Stimulated activated CD4-positive, alpha-beta T cell treated with anti-CD3 and anti-CD28 coated beads, Interleukin-4, amount 100 ng/mL, for 1 hour (primary cell): ENCODE measurements at regions not wholly inside any gene's neighbourhood (a gene's known extent, or its start where the extent isn't known, plus 50 kb on each side); places are given as distances from the start of the nearest gene placed in this dataset.

ENCODE experiments used
- DNase-seq: peaks from one replicate; pipeline ENCODE4 v3.0.0-alpha.2; 2020

- no peak for DNase-seq
Measured at GRCh38 chrY:8690901-8691685, 646.2 kb upstream of the TSPY4 start.

- no peak for DNase-seq
Measured at GRCh38 chrY:8698571-8698970, 638.7 kb upstream of the TSPY4 start.

- DNase-seq: no peak
Measured at GRCh38 chrY:8705636-8706300, 631.5 kb upstream of the TSPY4 start.

GRCh38 chrY:8712296-8712695 lies 625.0 kb upstream of the TSPY4 start:
- no peak for DNase-seq

GRCh38 chrY:8715226-8715625 lies 622.0 kb upstream of the TSPY4 start:
- no peak for DNase-seq

- DNase-seq: no peak
Measured at GRCh38 chrY:8726616-8727015, 610.6 kb upstream of the TSPY4 start.

GRCh38 chrY:8729971-8730370 lies 607.3 kb upstream of the TSPY4 start:
- DNase-seq: no peak

- DNase-seq: no peak
Measured at GRCh38 chrY:8741343-8742069, 595.8 kb upstream of the TSPY4 start.

GRCh38 chrY:8764184-8764583 lies 573.1 kb upstream of the TSPY4 start:
- DNase-seq: no peak

- no peak for DNase-seq
Measured at GRCh38 chrY:8781184-8781890, 555.9 kb upstream of the TSPY4 start.

GRCh38 chrY:8794561-8794960 lies 542.7 kb upstream of the TSPY4 start:
- no peak for DNase-seq

GRCh38 chrY:8804317-8804716 lies 532.9 kb upstream of the TSPY4 start:
- no peak for DNase-seq

GRCh38 chrY:8807648-8808408 lies 529.4 kb upstream of the TSPY4 start:
- DNase-seq: no peak

- no peak for DNase-seq
Measured at GRCh38 chrY:8808611-8809010, 528.7 kb upstream of the TSPY4 start.

- DNase-seq: no peak
Measured at GRCh38 chrY:8809076-8809475, 528.2 kb upstream of the TSPY4 start.

GRCh38 chrY:8814143-8814542 lies 523.1 kb upstream of the TSPY4 start:
- DNase-seq: no peak

- DNase-seq: no peak
Measured at GRCh38 chrY:8815616-8816015, 521.6 kb upstream of the TSPY4 start.

- no peak for DNase-seq
Measured at GRCh38 chrY:8820032-8820431, 517.2 kb upstream of the TSPY4 start.

- DNase-seq: no peak
Measured at GRCh38 chrY:8821106-8821505, 516.2 kb upstream of the TSPY4 start.

GRCh38 chrY:8852278-8852677 lies 485.0 kb upstream of the TSPY4 start:
- DNase-seq: no peak

GRCh38 chrY:8888371-8888770 lies 448.9 kb upstream of the TSPY4 start:
- no peak for DNase-seq

GRCh38 chrY:8897876-8898275 lies 439.4 kb upstream of the TSPY4 start:
- DNase-seq: no peak

GRCh38 chrY:8905141-8905540 lies 432.1 kb upstream of the TSPY4 start:
- DNase-seq: no peak
